22Rv1 (cell line): ENCODE measurements at regions not wholly inside any gene's neighbourhood (a gene's known extent, or its start where the extent isn't known, plus 50 kb on each side); places are given as distances from the start of the nearest gene placed in this dataset.

Experiments used
- H3K27ac ChIP-seq: fragments of 450-650 bp; 2 replicates; pipeline ENCODE4 v1.5.1; 2017
- CTCF ChIP-seq: fragments of 450-650 bp; IDR thresholded peaks from 2 replicates; pipeline ENCODE4 v1.5.1; 2017; ENCODE audit warnings: mild to moderate bottlenecking
- ZFX ChIP-seq: fragments of 450-650 bp; IDR thresholded peaks from 2 replicates; pipeline ENCODE4 v1.6.1; 2017; ENCODE audit warnings: antibody characterized with exemption, borderline replicate concordance

GRCh38 chr21:43348170-43348766 is 78.7 kb downstream of the SIK1 start:
- no peak overlapping the region for H3K27ac ChIP-seq
- TF ChIP-seq CTCF (no peak), ZFX (no peak)

- TF ChIP-seq ZFX (no peak), CTCF (no peak)
- no peak overlapping the region for H3K27ac ChIP-seq
Observed at GRCh38 chr21:43347461-43348169, 79.3 kb downstream of the SIK1 start.

- TF ChIP-seq CTCF (no peak), ZFX (no peak)
- H3K27ac ChIP-seq = no peak overlapping the region
Observed at GRCh38 chr21:43346551-43346950, 80.4 kb downstream of the SIK1 start.

GRCh38 chr21:43345746-43346409 is 81.1 kb downstream of the SIK1 start:
- no peak overlapping the region for H3K27ac ChIP-seq

GRCh38 chr21:43345046-43345745 is 81.7 kb downstream of the SIK1 start:
- no peak for TF ChIP-seq CTCF
- no peak for TF ChIP-seq ZFX
- H3K27ac ChIP-seq = peak overlapping the region; percentile 71; the same call in 1 of the 2 replicates

More at GRCh38 chr21:43345746-43346409, 81.1 kb downstream of the SIK1 start:
- TF ChIP-seq CTCF (no peak), ZFX (no peak)

DNA sequence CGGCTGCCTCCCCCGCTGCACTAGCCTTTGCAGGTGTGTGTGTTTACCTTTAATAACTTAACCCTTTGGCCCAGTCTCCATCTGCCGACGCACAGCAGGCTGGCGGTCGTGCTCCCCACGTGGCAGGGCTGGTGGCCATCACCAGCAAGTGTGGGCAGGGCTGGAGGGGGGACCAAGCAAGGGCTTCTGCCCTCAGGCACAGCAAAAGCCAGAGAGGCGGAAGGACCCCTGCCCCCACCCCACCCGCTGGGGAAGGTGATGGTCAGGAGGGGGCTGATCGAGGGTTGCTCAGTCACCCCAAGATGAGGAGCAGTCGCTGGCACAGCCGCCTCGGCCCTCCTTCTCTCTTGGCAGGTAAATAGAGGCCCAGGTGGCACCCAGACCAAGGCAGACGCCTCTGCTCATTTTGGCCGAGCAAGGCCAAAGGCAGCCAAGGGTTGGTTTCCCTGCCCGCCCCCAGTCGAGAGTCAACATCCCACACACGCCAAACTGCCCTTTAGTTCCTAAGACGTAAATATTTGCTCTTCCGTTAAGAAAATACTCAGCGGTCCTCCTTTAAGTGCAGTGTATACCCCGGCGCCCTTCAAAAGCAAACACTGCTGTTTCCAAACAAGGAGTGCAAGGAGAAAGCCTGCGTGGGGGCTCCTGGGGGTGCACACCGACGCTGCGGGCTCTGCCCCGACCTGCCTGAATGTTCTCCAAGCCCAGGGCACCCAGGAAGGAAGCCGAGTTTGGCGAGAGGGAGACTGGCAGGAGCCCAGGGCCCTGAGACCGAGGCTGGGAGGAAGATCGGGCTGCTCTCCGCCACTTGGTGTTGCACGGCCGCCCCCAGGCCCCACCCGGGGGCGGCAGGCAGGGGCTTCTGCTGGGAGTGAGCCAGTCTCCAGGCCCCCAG is 82.7 kb downstream of the SIK1 start:
- H3K27ac ChIP-seq = peak overlapping the region; percentile 71
- TF ChIP-seq CTCF = no peak
- no peak for TF ChIP-seq ZFX
